Mesodermal cell (in vitro differentiated cells): ENCODE measurements at regions not wholly inside any gene's neighbourhood (a gene's known extent, or its start where the extent isn't known, plus 50 kb on each side); places are given as distances from the start of the nearest gene placed in this dataset.

Source experiments
- H3K27ac ChIP-seq: 2 replicates; pipeline ENCODE4 v1.7.0; 2013; ENCODE audit warnings: mild to moderate bottlenecking, low read depth, low read length, moderate library complexity; ENCODE audit not compliant: severe bottlenecking
- H3K36me3 ChIP-seq: 2 replicates; pipeline ENCODE4 v1.7.1; 2013; ENCODE audit warnings: mild to moderate bottlenecking, low read length, moderate library complexity; ENCODE audit not compliant: control insufficient read depth, insufficient read depth
- H3K4me1 ChIP-seq: one replicate; pipeline ENCODE4 v1.7.1; 2013; ENCODE audit warnings: mild to moderate bottlenecking, low read length; ENCODE audit not compliant: insufficient read depth, control insufficient read depth, poor library complexity, severe bottlenecking
- H3K4me3 ChIP-seq: 2 replicates; pipeline ENCODE4 v1.7.0; 2013; ENCODE audit warnings: low read length, control low read depth, mild to moderate bottlenecking; ENCODE audit not compliant: insufficient read depth, poor library complexity, severe bottlenecking; ENCODE audit errors: extremely low read depth
- H3K9me3 ChIP-seq: 2 replicates; pipeline ENCODE4 v1.7.1; 2013; ENCODE audit warnings: mild to moderate bottlenecking, low read length, moderate library complexity; ENCODE audit not compliant: control insufficient read depth
- WGBS, 2 experiments: methylation state at CpG; one replicate each; pipeline ENCODE4 v1.1.5; 2013; ENCODE audit warnings: missing lambda C conversion rate in 2 of 2; ENCODE audit not compliant: insufficient coverage in 2 of 2; 5-methylcytosine and 5-hydroxymethylcytosine counted together

DNA sequence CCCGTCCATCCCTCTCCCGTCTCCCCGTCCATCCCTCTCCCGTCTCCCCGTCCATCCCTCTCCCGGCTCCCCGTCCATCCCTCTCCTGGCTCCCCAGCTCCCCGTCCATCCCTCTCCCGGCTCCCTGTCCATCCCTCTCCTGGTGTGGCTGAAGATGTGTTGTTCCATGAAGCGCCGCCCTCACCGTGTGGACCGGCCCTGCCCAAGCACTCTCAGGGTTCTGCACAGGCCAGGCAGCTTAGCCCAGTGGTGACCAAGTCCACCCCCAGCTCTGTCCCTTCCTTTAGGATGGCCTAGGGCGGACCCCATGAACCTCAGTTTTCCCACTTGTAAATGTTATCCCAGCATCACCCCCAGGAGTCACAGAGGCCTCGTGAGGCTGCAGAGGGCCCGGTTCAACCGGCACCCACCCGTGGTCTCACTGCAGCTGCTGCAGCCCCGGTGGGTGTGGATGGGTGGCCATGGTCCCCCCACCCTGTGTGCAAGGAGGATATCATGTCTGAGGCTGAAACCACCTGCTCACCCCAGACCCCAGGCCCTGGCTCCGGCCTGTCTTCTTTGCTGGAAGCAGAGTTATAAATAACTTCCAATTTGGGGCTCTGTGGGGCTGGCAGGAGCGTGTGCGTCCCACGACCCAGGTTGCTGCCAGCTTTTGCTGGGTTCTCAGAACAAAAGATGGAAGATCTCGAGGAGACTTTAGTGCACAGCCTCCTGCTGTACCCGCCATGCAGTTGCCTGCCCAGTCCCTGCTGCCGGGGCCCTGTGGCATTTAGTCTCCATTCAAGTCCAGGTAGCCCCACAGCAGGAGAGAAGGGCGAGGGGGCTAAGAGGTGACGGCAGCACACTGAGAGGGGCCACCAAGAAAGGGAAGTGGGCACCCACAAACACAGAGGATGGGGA lies 1147.8 kb downstream of the BRD1 start:
- 75 to 83% methylated on average over 23 to 25 of the region's 28 CpGs for WGBS, 2 experiments
- no peak overlapping the region for H3K27ac ChIP-seq
- no peaks in the 10 kb centered on the region for H3K36me3 ChIP-seq
- H3K4me3 ChIP-seq = no peak overlapping the region
- no peaks in the 10 kb centered on the region for H3K9me3 ChIP-seq
- H3K4me1 ChIP-seq = no peaks in the 10 kb centered on the region

DNA sequence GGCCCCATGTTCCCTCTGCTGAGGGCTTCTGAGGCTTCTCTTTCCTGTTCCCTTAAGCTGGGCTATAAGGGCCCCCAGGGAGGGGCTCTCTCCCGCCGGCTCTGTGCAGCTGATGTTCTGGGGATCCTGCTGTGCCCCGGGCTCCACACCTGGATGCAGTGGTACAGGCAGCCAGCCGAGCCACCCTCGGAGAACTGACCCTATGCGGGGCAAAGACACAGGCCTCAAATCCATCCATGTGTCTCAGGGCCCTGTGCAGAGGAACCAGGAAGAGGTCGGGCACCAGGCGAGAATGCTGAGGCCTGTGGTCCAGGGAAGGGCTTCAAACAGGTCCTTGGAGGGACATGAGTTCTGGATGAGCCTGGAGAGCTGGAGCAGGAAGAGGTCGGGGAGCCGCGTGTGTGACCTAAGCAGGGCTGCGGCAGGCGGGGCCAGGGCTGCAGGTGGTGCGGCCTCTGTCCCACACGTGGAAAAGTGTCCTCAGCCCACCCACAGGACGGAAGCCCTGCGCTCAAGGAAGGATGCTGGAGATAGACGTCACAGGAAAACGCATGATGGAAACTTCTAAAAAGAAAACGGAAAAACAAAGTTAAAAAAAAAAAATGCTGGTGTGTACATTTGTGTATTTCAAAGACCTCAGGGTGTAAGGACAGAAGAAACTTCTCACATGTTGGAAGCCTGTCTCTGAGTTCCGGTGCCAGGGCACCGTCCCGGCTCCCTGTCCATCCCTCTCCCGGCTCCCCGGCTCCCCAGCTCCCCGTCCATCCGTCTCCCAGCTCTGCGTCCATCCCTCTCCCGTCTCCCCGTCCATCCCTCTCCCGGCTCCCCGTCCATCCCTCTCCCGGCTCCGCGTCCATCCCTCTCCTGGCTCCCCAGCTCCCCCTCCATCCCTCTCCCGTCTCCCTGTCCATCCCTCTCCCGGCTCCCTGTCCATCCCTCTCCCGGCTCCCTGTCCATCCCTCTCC lies 1149.2 kb downstream of the BRD1 start:
- no peak overlapping the region for H3K4me3 ChIP-seq
- no peaks in the 10 kb centered on the region for H3K36me3 ChIP-seq
- no peaks in the 10 kb centered on the region for H3K9me3 ChIP-seq
- H3K4me1 ChIP-seq = no peaks in the 10 kb centered on the region
- H3K27ac ChIP-seq = no peak overlapping the region
- 81 to 90% methylated on average over 24 to 37 of the region's 38 CpGs for WGBS, 2 experiments

DNA sequence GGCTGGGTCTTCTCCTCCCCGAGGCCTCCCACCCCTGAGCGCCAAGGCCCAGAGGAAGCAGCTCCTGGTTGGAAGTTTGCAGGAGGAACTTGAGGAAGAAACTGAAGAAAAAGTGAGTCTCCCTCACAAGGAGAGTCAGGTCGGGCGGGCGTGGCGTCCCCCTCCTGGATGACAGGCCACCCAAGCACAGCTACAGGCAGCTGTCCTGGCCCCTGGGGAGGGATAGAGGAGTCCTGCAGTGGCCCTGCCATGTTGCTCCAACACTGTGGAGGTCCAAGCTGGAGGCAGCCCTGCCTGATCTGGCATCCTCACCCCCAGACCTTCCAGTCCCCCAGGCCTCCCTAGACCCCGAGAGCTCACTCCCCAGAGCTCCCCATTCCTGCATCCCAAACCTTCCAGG lies 1150.1 kb downstream of the BRD1 start:
- H3K4me1 ChIP-seq = no peaks in the 10 kb centered on the region
- H3K36me3 ChIP-seq = no peaks in the 10 kb centered on the region
- H3K27ac ChIP-seq = no peak overlapping the region
- 91 to 95% methylated on average over 4 to 7 of the region's 7 CpGs for WGBS, 2 experiments
- H3K9me3 ChIP-seq = peaks cover under 1% of the 10 kb centered on the region
- H3K4me3 ChIP-seq = no peak overlapping the region

DNA sequence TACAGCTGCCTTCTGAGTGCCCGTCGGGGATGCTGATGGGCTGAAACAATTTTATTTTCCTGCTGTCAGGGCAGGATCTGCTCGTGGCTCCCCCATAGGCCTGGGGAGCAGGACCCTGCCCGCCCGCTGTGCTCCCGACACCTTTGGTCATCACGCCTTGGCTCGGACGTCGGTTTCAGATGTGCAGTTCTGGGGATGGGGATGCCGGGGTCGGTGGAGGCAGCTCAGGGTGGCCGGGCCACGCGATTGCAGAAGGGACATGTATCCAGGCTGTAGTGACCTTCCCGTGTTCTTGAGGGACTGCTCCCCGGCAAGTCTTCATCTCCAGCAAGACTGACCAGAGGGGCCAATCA lies 1150.5 kb downstream of the BRD1 start:
- peaks cover 5% of the 10 kb centered on the region for H3K9me3 ChIP-seq
- no peaks in the 10 kb centered on the region for H3K4me1 ChIP-seq
- no peaks in the 10 kb centered on the region for H3K36me3 ChIP-seq
- 83 to 94% methylated on average over 17 of the region's 17 CpGs for WGBS, 2 experiments
- H3K27ac ChIP-seq = no peak overlapping the region
- no peak overlapping the region for H3K4me3 ChIP-seq

DNA sequence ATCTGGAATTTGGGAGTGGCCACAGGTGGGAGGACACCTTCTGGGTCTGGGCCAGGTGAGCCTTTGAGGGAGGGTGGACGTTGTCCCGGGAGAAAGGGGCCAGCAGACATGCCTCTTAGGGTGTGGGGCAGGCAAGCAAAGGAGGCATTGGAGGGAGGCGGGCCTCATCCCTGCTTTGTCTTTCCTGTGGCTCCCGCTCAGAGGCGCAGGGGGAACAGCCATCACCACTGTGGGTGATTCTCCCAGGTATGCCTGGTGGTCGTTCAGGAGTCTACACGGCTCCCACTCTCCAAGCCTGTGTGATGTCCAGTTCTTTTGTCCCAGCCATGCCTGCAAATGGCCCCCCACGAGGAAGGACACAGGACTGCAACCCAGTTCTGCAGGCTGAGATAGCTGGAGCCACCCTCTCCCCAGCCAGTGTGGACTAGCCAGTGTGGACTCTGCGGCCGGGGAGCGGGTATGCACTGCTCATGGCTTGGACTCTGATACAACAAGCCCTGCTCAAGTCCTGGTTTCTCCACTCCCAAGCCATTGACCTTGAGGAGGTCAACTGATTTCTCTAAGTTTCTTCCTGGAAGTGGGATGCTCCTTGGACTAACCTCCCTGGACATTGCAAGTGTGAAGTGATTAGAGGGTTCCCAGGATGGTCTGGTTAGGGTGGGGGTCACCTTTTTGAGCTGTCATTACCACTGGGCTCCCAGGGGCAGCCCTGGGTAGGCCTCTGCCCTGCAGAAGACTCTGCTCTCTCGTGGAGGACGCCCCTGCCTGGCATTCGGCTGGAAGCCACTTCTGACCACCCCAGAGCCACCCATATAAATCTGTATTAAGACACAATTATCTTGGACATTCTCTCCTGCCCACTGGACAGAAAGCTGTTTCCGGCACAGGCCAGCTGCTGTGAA lies 1151.2 kb downstream of the BRD1 start:
- peaks cover 11% of the 10 kb centered on the region for H3K9me3 ChIP-seq
- H3K36me3 ChIP-seq = no peaks in the 10 kb centered on the region
- WGBS, 2 experiments = 86 to 90% methylated on average over 13 to 14 of the region's 15 CpGs
- H3K27ac ChIP-seq = no peak overlapping the region
- H3K4me3 ChIP-seq = no peak overlapping the region
- H3K4me1 ChIP-seq = no peaks in the 10 kb centered on the region

DNA sequence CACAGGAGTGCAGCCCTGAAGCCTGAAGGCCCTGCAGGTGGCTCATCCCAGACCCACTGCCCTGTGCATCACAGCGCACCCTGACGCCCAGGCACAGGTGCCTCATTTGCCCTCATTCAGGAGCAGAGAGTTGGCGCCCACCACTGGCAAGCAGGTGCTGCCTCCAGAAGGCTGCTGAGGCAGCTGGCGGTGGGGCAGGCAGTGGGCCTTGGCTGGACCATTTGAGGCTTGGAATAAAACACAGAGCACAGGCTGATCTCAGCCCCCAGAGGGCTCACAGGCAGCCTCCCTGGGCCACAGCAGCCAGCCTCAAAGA lies 1151.9 kb downstream of the BRD1 start:
- H3K27ac ChIP-seq = no peak overlapping the region
- H3K36me3 ChIP-seq = no peaks in the 10 kb centered on the region
- H3K4me3 ChIP-seq = no peak overlapping the region
- peaks cover 13% of the 10 kb centered on the region for H3K9me3 ChIP-seq
- H3K4me1 ChIP-seq = no peaks in the 10 kb centered on the region
- WGBS, 2 experiments = 88 to 94% methylated on average over 2 to 4 of the region's 4 CpGs

DNA sequence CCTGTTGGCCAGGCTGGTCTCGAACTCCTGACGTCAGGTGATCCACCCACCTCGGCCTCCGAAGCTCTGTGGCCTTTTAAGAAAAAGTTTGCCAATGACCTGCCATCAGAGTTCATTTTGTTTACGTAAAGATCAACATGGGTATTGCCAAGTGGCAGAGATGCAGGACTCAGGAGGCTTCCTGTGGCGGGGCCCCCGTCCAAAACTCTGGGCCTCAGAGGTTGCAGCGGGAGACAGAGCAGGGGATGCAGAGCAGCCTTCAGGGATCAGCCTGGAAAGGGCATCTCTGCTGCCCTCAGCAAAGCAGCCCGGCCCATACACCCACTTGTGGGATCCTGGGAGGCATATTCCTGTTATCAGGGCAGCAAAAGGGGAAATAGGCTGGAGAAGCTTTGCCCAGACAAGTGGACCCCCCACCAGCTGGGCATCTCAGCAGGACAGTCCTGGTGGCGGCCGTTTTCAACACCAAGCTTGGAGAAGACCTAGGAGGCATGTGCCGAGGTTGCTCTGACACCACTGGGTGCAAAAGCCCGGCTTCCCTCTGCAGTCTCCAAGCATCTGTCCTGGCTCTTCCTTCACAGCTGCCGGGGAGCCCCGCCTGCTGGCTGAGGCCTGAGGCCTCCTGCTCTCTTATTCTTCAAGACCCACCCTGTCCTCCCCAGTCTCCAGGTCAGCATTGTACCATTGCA lies 1152.4 kb downstream of the BRD1 start:
- WGBS, 2 experiments = 89 to 90% methylated on average over 12 to 13 of the region's 15 CpGs

DNA sequence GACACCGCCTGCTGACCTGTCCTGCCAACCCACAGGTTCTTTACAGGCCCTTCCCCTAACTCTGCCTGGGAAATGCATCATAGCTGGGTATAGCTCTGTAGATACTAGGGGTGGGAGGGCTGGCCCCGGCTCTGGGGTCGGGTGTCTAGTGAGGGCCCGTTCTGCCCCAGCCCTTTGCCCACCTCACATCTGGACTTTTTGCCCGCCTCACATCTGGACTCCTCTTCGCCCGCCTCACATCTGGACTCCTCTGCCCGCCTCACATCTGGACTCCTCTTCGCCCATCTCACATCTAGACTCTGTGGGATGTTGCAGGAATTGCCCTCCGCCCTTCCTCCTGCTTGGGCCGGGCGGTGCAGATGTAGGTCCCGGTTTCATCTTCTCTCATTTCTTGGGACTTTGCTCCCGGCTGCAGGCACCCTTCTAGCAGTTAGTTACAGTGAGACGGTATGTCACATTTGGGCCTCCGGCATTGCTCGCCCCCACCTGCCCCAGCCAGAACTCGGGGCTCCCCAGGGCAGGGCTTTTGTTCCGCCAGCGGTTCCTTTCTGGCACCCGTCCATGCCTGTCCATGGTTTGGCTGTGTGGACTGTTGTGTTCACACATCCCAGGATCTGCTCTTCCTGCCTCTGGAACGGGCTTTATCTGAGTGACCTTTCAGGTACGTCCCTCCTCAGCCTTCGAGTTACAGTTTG lies 1153.7 kb downstream of the BRD1 start:
- H3K36me3 ChIP-seq = no peaks in the 10 kb centered on the region
- H3K9me3 ChIP-seq = peaks cover 13% of the 10 kb centered on the region
- no peak overlapping the region for H3K4me3 ChIP-seq
- H3K27ac ChIP-seq = no peak overlapping the region
- WGBS, 2 experiments = 90 to 95% methylated on average over 21 to 23 of the region's 24 CpGs
- H3K4me1 ChIP-seq = no peaks in the 10 kb centered on the region

More for the DNA sequence above, 1152.4 kb downstream of the BRD1 start:
- Histone ChIP-seq H3K9me3 (peaks cover 13% of the 10 kb centered on the region), H3K36me3 (no peaks in the 10 kb centered on the region), H3K4me3 (no peak overlapping the region), H3K4me1 (no peaks in the 10 kb centered on the region), H3K27ac (no peak overlapping the region)

DNA sequence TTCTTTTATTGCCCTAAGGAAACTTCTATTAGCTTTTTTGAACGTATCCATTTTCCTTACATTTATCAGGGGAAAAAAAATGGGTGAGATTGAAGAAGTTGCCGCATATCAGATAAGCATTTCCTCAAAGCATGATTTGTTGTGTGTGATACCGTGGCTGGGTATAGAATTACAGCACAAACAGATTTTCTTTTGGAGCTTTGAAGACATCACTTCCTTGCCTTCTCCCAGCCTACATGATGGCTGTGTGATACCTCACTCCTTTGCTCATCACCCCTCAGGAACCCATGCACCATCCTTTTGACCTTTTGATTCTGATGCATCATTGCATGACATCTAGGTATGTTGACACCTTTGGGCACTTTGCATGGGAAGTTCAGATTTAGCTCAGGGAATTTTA lies 1155.3 kb downstream of the BRD1 start:
- Histone ChIP-seq H3K9me3 (peaks cover 13% of the 10 kb centered on the region), H3K36me3 (no peaks in the 10 kb centered on the region), H3K4me3 (no peak overlapping the region), H3K27ac (no peak overlapping the region), H3K4me1 (no peaks in the 10 kb centered on the region)
- WGBS, 2 experiments = 60 to 100% methylated on average over 1 of the region's 3 CpGs
